HepG2 (cell line): ENCODE measurements at regions not wholly inside any gene's neighbourhood (a gene's known extent, or its start where the extent isn't known, plus 50 kb on each side); places are given as distances from the start of the nearest gene placed in this dataset.

Source experiments
- ELF1 ChIP-seq: sonication (generic); formaldehyde crosslinking; IDR thresholded peaks from 2 replicates; pipeline ENCODE4 v1.4.0; 2020; ENCODE audit warnings: missing genetic modification reagents
- GATAD1 ChIP-seq: IDR thresholded peaks from 2 replicates; pipeline ENCODE4 v1.6.1; 2016; ENCODE audit warnings: missing genetic modification reagents, missing compliant biosample characterization
- NFYB ChIP-seq: sonication (generic); formaldehyde crosslinking; IDR thresholded peaks from 2 replicates; pipeline ENCODE4 v1.4.0; 2020; ENCODE audit warnings: missing genetic modification reagents
- RAD21 ChIP-seq: fragments of 450-650 bp; formaldehyde crosslinking; IDR thresholded peaks from 2 replicates; pipeline ENCODE4 v1.5.0; 2020; ENCODE audit warnings: mild to moderate bottlenecking
- SAFB2 ChIP-seq: sonication (generic); formaldehyde crosslinking; IDR thresholded peaks from 2 replicates; pipeline ENCODE4 v1.5.1; 2020; ENCODE audit warnings: missing genetic modification reagents, low read depth, mild to moderate bottlenecking, borderline replicate concordance
- SIN3B ChIP-seq: fragments of 150-350 bp; IDR thresholded peaks from 2 replicates; pipeline ENCODE4 v1.6.1; 2014; ENCODE audit warnings: low read length

DNA sequence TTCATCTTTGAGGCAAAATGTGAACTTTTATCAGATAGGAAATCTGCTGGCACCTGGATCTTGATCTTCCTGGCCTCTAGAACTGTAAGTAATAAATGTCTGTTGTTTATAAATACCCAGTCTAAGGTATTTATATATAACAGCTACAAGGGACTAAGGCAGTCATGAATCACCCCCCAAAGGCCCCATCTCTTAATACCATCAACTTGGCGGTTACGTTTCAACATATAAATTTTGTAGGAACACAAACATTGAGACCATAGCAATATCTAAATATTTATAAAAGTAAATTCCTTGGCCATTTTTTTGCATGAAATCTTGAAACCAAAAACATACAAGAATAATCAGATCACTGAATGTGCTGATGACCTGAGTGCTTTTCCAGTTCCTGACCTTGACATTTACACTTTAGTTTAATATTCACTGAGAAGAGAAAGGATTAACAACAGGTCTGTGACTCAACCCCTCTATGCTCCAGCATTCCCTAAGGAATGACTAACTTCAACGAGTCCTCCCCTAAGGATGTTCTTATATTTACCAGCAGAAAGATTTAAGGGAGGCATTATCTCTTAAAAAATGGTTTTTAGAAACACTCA is 1438.5 kb upstream of the CELF2 start:
- TF ChIP-seq SIN3B (no peak), SAFB2 (no peak), RAD21 (CRISPR knock-in tag) (no peak), GATAD1 (CRISPR knock-in tag) (no peak), ELF1 (CRISPR knock-in tag) (no peak), NFYB (no peak)
